ENCODE measurements at regions not wholly inside any gene's neighbourhood (a gene's known extent, or its start where the extent isn't known, plus 50 kb on each side); places are given as distances from the start of the nearest gene placed in this dataset.

- no peaks in the 10 kb centered on the region for H3K9me3 ChIP-seq
- ATAC-seq (no peak), DNase-seq (no peak)
- in situ Hi-C loops (cut with MboI; ENCODE audit: low sequenced_read_pairs in 4 of 4): no loop called here
- no peaks in the 10 kb centered on the region for H3K27me3 ChIP-seq
- H3K27ac ChIP-seq: no peak overlapping the region
- no peak for TF ChIP-seq POLR2A (IDR thresholded peaks at IDR 0.05)
- TF ChIP-seq, protein P1, sequence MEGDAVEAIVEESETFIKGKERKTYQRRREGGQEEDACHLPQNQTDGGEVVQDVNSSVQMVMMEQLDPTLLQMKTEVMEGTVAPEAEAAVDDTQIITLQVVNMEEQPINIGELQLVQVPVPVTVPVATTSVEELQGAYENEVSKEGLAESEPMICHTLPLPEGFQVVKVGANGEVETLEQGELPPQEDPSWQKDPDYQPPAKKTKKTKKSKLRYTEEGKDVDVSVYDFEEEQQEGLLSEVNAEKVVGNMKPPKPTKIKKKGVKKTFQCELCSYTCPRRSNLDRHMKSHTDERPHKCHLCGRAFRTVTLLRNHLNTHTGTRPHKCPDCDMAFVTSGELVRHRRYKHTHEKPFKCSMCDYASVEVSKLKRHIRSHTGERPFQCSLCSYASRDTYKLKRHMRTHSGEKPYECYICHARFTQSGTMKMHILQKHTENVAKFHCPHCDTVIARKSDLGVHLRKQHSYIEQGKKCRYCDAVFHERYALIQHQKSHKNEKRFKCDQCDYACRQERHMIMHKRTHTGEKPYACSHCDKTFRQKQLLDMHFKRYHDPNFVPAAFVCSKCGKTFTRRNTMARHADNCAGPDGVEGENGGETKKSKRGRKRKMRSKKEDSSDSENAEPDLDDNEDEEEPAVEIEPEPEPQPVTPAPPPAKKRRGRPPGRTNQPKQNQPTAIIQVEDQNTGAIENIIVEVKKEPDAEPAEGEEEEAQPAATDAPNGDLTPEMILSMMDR (IDR thresholded peaks at IDR 0.05 in 4 of 5, conservative IDR thresholded peaks at IDR 0.05 in 1 of 5): no peak
- H3K36me3 ChIP-seq: no peaks in the 10 kb centered on the region
- no peaks in the 10 kb centered on the region for H3K4me1 ChIP-seq
- H3K4me3 ChIP-seq: no peak overlapping the region
- intact Hi-C loops (cut with DNase I; ENCODE audit: low total_unique reads): no loop called here
These were observed 1049.5 kb upstream of the ADGRL2 start for GRCh38 chr1:80751204-80751603.

DNA sequence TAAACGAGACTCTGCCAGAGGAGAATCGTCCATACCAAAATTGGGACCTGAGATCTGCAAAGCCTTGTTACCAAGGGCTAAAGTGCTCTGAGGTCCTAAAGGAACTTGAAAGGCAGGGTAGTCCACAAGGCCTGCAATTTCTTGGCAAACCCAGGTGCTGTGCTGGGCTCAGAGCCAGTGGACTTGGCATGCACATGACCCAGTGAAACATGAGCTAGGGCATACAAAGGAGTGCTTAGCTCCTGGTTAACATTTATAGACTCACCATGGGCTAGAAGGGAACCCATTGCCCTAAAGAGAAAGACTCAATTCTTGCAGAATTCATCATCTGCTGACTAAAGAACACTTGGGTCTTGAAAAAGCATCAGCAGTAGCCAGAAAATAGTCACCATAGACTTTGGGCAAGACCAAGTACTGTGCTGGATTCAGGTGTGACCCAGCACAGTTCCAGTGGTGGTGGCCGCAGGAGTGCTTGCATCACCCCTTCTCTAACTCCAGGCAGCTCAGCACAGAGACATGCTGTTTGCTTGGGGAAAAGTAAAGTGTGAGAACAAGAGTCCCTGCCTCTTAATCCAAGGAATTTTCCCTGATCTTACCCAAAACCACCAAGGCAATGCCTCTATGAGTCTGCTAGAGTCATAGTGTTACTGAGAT lies 1069.4 kb upstream of the ADGRL2 start:
- in situ Hi-C loops (cut with MboI; ENCODE audit: low sequenced_read_pairs in 4 of 4) (no loop called here), intact Hi-C loops (cut with DNase I; ENCODE audit: low total_unique reads) (no loop called here)
- H3K27me3 ChIP-seq: no peaks in the 10 kb centered on the region
- H3K9me3 ChIP-seq: no peaks in the 10 kb centered on the region
- no peak overlapping the region for H3K4me3 ChIP-seq
- H3K27ac ChIP-seq: no peak overlapping the region
- TF ChIP-seq POLR2A (IDR thresholded peaks at IDR 0.05): no peak
- TF ChIP-seq, protein P1 (IDR thresholded peaks at IDR 0.05 in 4 of 5, conservative IDR thresholded peaks at IDR 0.05 in 1 of 5): no peak
- H3K36me3 ChIP-seq: no peaks in the 10 kb centered on the region
- ATAC-seq: no peak
- no peaks in the 10 kb centered on the region for H3K4me1 ChIP-seq
- DNase-seq: no peak

- intact Hi-C loops (cut with DNase I; ENCODE audit: low total_unique reads) (no loop called here), in situ Hi-C loops (cut with MboI; ENCODE audit: low sequenced_read_pairs in 4 of 4) (no loop called here)
- Histone ChIP-seq H3K27me3 (no peaks in the 10 kb centered on the region), H3K4me3 (no peak overlapping the region), H3K9me3 (no peaks in the 10 kb centered on the region), H3K36me3 (no peaks in the 10 kb centered on the region), H3K27ac (no peak overlapping the region), H3K4me1 (no peaks in the 10 kb centered on the region)
- no peak for TF ChIP-seq POLR2A (IDR thresholded peaks at IDR 0.05)
- TF ChIP-seq, protein P1 (IDR thresholded peaks at IDR 0.05 in 4 of 5, conservative IDR thresholded peaks at IDR 0.05 in 1 of 5): no peak
- DNase-seq (no peak), ATAC-seq (no peak)
These were observed 1078.1 kb upstream of the ADGRL2 start for GRCh38 chr1:80722611-80723010.

DNA sequence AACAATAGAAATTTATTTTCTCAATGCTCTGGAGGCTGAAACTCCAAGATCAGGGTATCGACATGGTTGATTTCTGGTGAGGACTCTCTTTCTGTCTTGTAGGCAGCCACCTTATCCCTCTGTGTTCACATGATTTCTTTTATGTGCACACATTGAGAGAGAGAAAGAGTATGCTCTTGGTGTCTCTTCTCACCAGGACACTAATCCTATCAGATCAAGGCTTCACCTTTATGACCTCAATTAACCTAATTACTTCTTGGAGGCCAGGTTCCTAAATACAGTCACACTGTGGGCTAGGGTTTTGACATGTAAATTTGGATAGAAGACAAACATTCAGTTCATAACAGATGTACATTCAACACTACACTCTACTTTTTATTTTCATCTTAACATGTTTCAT lies 1094.2 kb upstream of the ADGRL2 start:
- no peak overlapping the region for H3K4me3 ChIP-seq
- H3K36me3 ChIP-seq: no peaks in the 10 kb centered on the region
- H3K4me1 ChIP-seq: no peaks in the 10 kb centered on the region
- TF ChIP-seq, protein P1 (IDR thresholded peaks at IDR 0.05 in 4 of 5, conservative IDR thresholded peaks at IDR 0.05 in 1 of 5): no peak
- no peak for TF ChIP-seq POLR2A (IDR thresholded peaks at IDR 0.05)
- intact Hi-C loops (cut with DNase I; ENCODE audit: low total_unique reads): no loop called here
- in situ Hi-C loops (cut with MboI; ENCODE audit: low sequenced_read_pairs in 4 of 4): no loop called here
- ATAC-seq (no peak), DNase-seq (no peak)
- H3K27me3 ChIP-seq: no peaks in the 10 kb centered on the region
- H3K9me3 ChIP-seq: no peaks in the 10 kb centered on the region
- no peak overlapping the region for H3K27ac ChIP-seq

DNA sequence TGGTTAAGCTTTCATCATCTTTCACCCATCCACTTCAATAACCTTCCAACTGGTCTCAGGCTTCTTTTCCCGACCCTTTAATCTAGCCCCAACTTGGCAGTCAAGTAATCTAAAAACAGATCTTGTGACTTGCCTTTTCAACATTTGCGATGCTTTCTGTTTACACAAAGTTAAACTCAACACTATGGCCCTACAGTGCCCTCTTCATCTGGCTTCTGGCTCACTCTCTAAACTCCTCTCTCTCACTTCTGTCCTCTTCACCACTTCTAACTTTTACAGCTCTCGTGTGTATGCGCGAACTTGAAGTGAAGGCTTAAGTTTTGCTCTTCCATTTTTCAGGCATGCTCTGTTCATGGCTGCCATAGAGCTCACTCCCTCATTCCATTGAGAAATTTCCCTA lies 1122.3 kb upstream of the ADGRL2 start:
- intact Hi-C loops (cut with DNase I; ENCODE audit: low total_unique reads) (no loop called here), in situ Hi-C loops (cut with MboI; ENCODE audit: low sequenced_read_pairs in 4 of 4) (no loop called here)
- no peak for TF ChIP-seq POLR2A (IDR thresholded peaks at IDR 0.05)
- TF ChIP-seq, protein P1 (IDR thresholded peaks at IDR 0.05 in 4 of 5, conservative IDR thresholded peaks at IDR 0.05 in 1 of 5): no peak
- H3K4me3 ChIP-seq: no peak overlapping the region
- no peaks in the 10 kb centered on the region for H3K27me3 ChIP-seq
- no peaks in the 10 kb centered on the region for H3K4me1 ChIP-seq
- H3K9me3 ChIP-seq: no peaks in the 10 kb centered on the region
- no peak for ATAC-seq
- H3K27ac ChIP-seq: no peak overlapping the region
- H3K36me3 ChIP-seq: no peaks in the 10 kb centered on the region
- DNase-seq: no peak
